CD4-positive, alpha-beta memory T cell (primary cell): ENCODE measurements at regions not wholly inside any gene's neighbourhood (a gene's known extent, or its start where the extent isn't known, plus 50 kb on each side); places are given as distances from the start of the nearest gene placed in this dataset.

Experiments used
- CTCF ChIA-PET: fragments of 350-600 bp; sonication (Branson Sonifier 250); formaldehyde crosslinking; loops from one replicate; lab custom pipeline; 2021; ENCODE audit warnings: inconsistent platforms; ENCODE audit not compliant: partially characterized antibody; lab: Charles Lee
- POLR2A ChIA-PET: fragments of 350-600 bp; sonication (Branson Sonifier 250); formaldehyde crosslinking; loops from one replicate; lab custom pipeline; 2021; ENCODE audit not compliant: partially characterized antibody; lab: Charles Lee
- DNase-seq, 5 donors: peaks; one replicate each; pipeline versions ENCODE4 v3.0.0 to v3.0.0-alpha.2; 2020 to 2022; ENCODE audit warnings: mixed read lengths in 1 of 5
- H3K27ac ChIP-seq: one replicate; pipeline ENCODE4 v1.7.0; 2013; ENCODE audit warnings: low read depth, low read length
- H3K27me3 ChIP-seq: 2 replicates; pipeline ENCODE4 v1.7.0; 2013; ENCODE audit warnings: mild to moderate bottlenecking, low read length, moderate library complexity; ENCODE audit not compliant: insufficient read depth
- H3K36me3 ChIP-seq: 2 replicates; pipeline ENCODE4 v1.7.0; 2013; ENCODE audit warnings: mild to moderate bottlenecking, low read length, moderate library complexity; ENCODE audit not compliant: insufficient read depth
- H3K4me1 ChIP-seq: 2 replicates; pipeline ENCODE4 v1.7.0; 2013; ENCODE audit warnings: mild to moderate bottlenecking, low read length, moderate library complexity; ENCODE audit not compliant: insufficient read depth
- H3K4me3 ChIP-seq, 2 donors: one replicate each; pipeline ENCODE4 v1.7.0; 2013; ENCODE audit warnings: low read length in 2 of 2, mild to moderate bottlenecking in 1 of 2
- H3K9me3 ChIP-seq, 2 donors: one replicate each; pipeline ENCODE4 v1.7.0; 2013; ENCODE audit warnings: low read length in 2 of 2, control low read depth in 1 of 2; ENCODE audit not compliant: control insufficient read depth in 1 of 2
- H3K27ac Mint-ChIP-seq, 7 donors: one replicate each; pipeline ENCODE4 v1.8.0; 2020 to 2021; ENCODE audit warnings: mixed read lengths in 7 of 7, mild to moderate bottlenecking in 6 of 7, inconsistent platforms in 3 of 7, moderate library complexity in 3 of 7
- H3K27me3 Mint-ChIP-seq, 2 donors: one replicate each; pipeline ENCODE4 v1.8.0; 2020 to 2021; ENCODE audit warnings: mixed read lengths in 2 of 2
- H3K36me3 Mint-ChIP-seq, 2 donors: one replicate each; pipeline ENCODE4 v1.8.0; 2020 to 2021; ENCODE audit warnings: mixed read lengths in 2 of 2, inconsistent platforms in 1 of 2, mild to moderate bottlenecking in 1 of 2
- H3K4me1 Mint-ChIP-seq, 4 donors: one replicate each; pipeline ENCODE4 v1.8.0; 2020 to 2021; ENCODE audit warnings: mixed read lengths in 4 of 4, mild to moderate bottlenecking in 1 of 4
- H3K4me3 Mint-ChIP-seq, 8 donors: one replicate each; pipeline ENCODE4 v1.8.0; 2020 to 2021; ENCODE audit warnings: mixed read lengths in 8 of 8, mild to moderate bottlenecking in 7 of 8, moderate library complexity in 6 of 8, inconsistent platforms in 3 of 8
- H3K9me3 Mint-ChIP-seq, 8 donors: one replicate each; pipeline ENCODE4 v1.8.0; 2020 to 2021; ENCODE audit warnings: mixed read lengths in 8 of 8, mild to moderate bottlenecking in 5 of 8, inconsistent platforms in 3 of 8, moderate library complexity in 1 of 8
- intact Hi-C: fragments of 100-400 bp; cut with micrococcal nuclease; formaldehyde crosslinking; loops from one replicate; pipeline ENCODE4 v1.15.1; 2023

DNA sequence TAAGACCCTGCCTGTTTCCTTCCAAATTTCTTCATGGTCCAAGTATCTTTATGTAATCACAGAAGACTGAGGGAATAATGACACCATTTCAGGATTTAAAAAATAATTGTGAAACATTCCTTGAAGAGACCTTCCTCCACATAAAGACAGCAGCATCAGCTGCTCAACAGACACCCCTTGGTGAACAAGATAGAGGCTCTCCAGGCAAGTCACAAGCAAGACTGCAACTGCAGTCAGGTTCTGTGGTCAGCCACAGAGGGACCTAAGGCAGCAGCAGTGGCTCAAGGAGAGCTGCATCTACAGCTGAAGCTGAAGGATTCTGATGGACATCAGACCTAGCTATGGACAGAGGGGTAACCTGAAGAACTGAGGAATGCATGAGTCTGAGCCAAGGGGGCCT, 97.2 kb upstream of the C3orf80 start:
- CTCF ChIA-PET: interaction anchor here (1.1 kb wide), 1 partner anchor 9 kb away, joined by 4 read pairs; no protein-coding TSS in a partner anchor
- H3K36me3 Mint-ChIP-seq: no peaks in the 10 kb centered on the region
- H3K9me3 ChIP-seq: no peaks in the 10 kb centered on the region
- DNase-seq: no peak
- peaks cover 0 to 2% (median 0%) of the 10 kb centered on the region in 4 donors for H3K4me1 Mint-ChIP-seq
- intact Hi-C loops: no loop called here
- no peak overlapping the region for H3K4me3 Mint-ChIP-seq
- H3K27me3 Mint-ChIP-seq: peaks cover 0 to 2% of the 10 kb centered on the region in 2 donors
- no peaks in the 10 kb centered on the region for H3K36me3 ChIP-seq
- POLR2A ChIA-PET: no interaction called here
- H3K27ac Mint-ChIP-seq: no peak overlapping the region
- H3K9me3 Mint-ChIP-seq: no peaks in the 10 kb centered on the region
- H3K27ac ChIP-seq: no peak overlapping the region
- no peak overlapping the region for H3K4me3 ChIP-seq
- H3K4me1 ChIP-seq: no peaks in the 10 kb centered on the region
- H3K27me3 ChIP-seq: no peaks in the 10 kb centered on the region

- no peaks in the 10 kb centered on the region for H3K36me3 Mint-ChIP-seq
- no peak overlapping the region for H3K27ac ChIP-seq
- H3K9me3 Mint-ChIP-seq: no peaks in the 10 kb centered on the region
- H3K36me3 ChIP-seq: no peaks in the 10 kb centered on the region
- ChIA-PET CTCF (interaction anchor here (1.1 kb wide), 1 partner anchor 8 kb away, joined by 4 read pairs; no protein-coding TSS in a partner anchor), POLR2A (no interaction called here)
- H3K27me3 ChIP-seq: no peaks in the 10 kb centered on the region
- DNase-seq: no peak
- H3K27me3 Mint-ChIP-seq: peaks cover 0 to 2% of the 10 kb centered on the region in 2 donors
- H3K4me1 Mint-ChIP-seq: peaks cover 0 to 2% (median 0%) of the 10 kb centered on the region in 4 donors
- H3K4me1 ChIP-seq: no peaks in the 10 kb centered on the region
- H3K9me3 ChIP-seq: no peaks in the 10 kb centered on the region
- intact Hi-C loops: no loop called here
- H3K4me3 ChIP-seq: no peak overlapping the region
- no peak overlapping the region for H3K27ac Mint-ChIP-seq
- H3K4me3 Mint-ChIP-seq: no peak overlapping the region
Observed at GRCh38 chr3:160129459-160130061, 95.7 kb upstream of the C3orf80 start.

- CTCF ChIA-PET: no interaction called here
- DNase-seq: no peak
- Histone ChIP-seq H3K27ac (no peak overlapping the region), H3K36me3 (no peaks in the 10 kb centered on the region), H3K4me1 (no peaks in the 10 kb centered on the region), H3K27me3 (no peaks in the 10 kb centered on the region), H3K4me3 (no peak overlapping the region), H3K9me3 (no peaks in the 10 kb centered on the region)
- POLR2A ChIA-PET: no interaction called here
- Mint-ChIP-seq H3K4me1 (peaks cover 0 to 2% (median 0%) of the 10 kb centered on the region in 4 donors), H3K36me3 (no peaks in the 10 kb centered on the region), H3K4me3 (no peak overlapping the region), H3K27ac (no peak overlapping the region), H3K27me3 (peaks cover 0 to 2% of the 10 kb centered on the region in 2 donors), H3K9me3 (no peaks in the 10 kb centered on the region)
- intact Hi-C loops: no loop called here
Observed at GRCh38 chr3:160130071-160130470, 95.2 kb upstream of the C3orf80 start.

- Mint-ChIP-seq H3K27ac (no peak overlapping the region), H3K9me3 (no peaks in the 10 kb centered on the region), H3K27me3 (peaks cover 0 to 2% of the 10 kb centered on the region in 2 donors), H3K4me3 (no peak overlapping the region), H3K4me1 (peaks cover 0 to 2% (median 0%) of the 10 kb centered on the region in 4 donors), H3K36me3 (no peaks in the 10 kb centered on the region)
- Histone ChIP-seq H3K4me1 (no peaks in the 10 kb centered on the region), H3K27me3 (no peaks in the 10 kb centered on the region), H3K27ac (no peak overlapping the region), H3K36me3 (no peaks in the 10 kb centered on the region), H3K9me3 (no peaks in the 10 kb centered on the region), H3K4me3 (no peak overlapping the region)
- ChIA-PET CTCF (no interaction called here), POLR2A (no interaction called here)
- no peak for DNase-seq
- intact Hi-C loops: no loop called here
Observed at GRCh38 chr3:160130950-160131349, 94.3 kb upstream of the C3orf80 start.

GRCh38 chr3:160132226-160132625, 93.0 kb upstream of the C3orf80 start:
- Histone ChIP-seq H3K27ac (no peak overlapping the region), H3K4me3 (no peak overlapping the region), H3K36me3 (no peaks in the 10 kb centered on the region), H3K27me3 (no peaks in the 10 kb centered on the region), H3K9me3 (no peaks in the 10 kb centered on the region), H3K4me1 (no peaks in the 10 kb centered on the region)
- ChIA-PET CTCF (no interaction called here), POLR2A (no interaction called here)
- Mint-ChIP-seq H3K36me3 (no peaks in the 10 kb centered on the region), H3K27ac (no peak overlapping the region), H3K4me1 (peaks cover 0 to 2% (median 0%) of the 10 kb centered on the region in 4 donors), H3K9me3 (no peaks in the 10 kb centered on the region), H3K4me3 (no peak overlapping the region), H3K27me3 (peaks cover 0 to 2% of the 10 kb centered on the region in 2 donors)
- no peak for DNase-seq
- intact Hi-C loops: no loop called here

DNA sequence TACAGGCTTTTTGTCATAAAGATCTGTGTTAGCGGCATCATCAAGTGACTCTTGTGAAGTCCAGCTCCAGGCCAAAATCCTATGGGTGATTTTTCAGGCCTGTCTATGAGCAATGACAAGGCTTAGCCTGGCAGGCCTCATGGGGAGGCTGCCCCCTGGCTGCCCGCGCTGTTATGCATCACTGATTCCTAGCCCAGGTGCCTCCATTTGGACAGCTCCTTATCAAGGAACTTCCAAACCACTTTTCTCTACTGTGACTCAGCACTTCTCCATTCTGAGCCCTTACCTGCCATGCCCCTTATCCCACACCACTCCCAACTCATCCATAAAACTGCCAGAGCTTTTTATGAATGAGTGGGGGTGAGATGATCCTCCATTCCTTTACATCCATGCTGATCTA, 91.5 kb upstream of the C3orf80 start:
- no peak for DNase-seq
- Histone ChIP-seq H3K27me3 (no peaks in the 10 kb centered on the region), H3K27ac (no peak overlapping the region), H3K4me1 (no peaks in the 10 kb centered on the region), H3K36me3 (no peaks in the 10 kb centered on the region), H3K9me3 (no peaks in the 10 kb centered on the region), H3K4me3 (no peak overlapping the region)
- Mint-ChIP-seq H3K27me3 (no peaks in the 10 kb centered on the region), H3K27ac (no peak overlapping the region), H3K36me3 (no peaks in the 10 kb centered on the region), H3K9me3 (peaks cover 0 to 1% (median 0%) of the 10 kb centered on the region in 8 donors), H3K4me3 (no peak overlapping the region), H3K4me1 (peaks cover 0 to 2% (median 0%) of the 10 kb centered on the region in 4 donors)
- intact Hi-C loops: no loop called here
- ChIA-PET CTCF (interaction anchor here (0.7 kb wide), 1 partner anchor 145 kb away, joined by 3 read pairs; the partner anchor contains the start of gene IL12A), POLR2A (no interaction called here)

- intact Hi-C loops: no loop called here
- Histone ChIP-seq H3K4me3 (no peak overlapping the region), H3K9me3 (no peaks in the 10 kb centered on the region), H3K27me3 (no peaks in the 10 kb centered on the region), H3K4me1 (no peaks in the 10 kb centered on the region), H3K36me3 (no peaks in the 10 kb centered on the region), H3K27ac (no peak overlapping the region)
- peaks cover 0 to under 1% (median 0%) of the 10 kb centered on the region in 4 donors for H3K4me1 Mint-ChIP-seq
- no peak overlapping the region for H3K4me3 Mint-ChIP-seq
- ChIA-PET CTCF (interaction anchor here (0.7 kb wide), 1 partner anchor 146 kb away, joined by 3 read pairs; the partner anchor contains the start of gene IL12A), POLR2A (no interaction called here)
- DNase-seq: no peak
- H3K27ac Mint-ChIP-seq: no peak overlapping the region
- H3K27me3 Mint-ChIP-seq: no peaks in the 10 kb centered on the region
- no peaks in the 10 kb centered on the region for H3K36me3 Mint-ChIP-seq
- peaks cover 0 to 1% (median 0%) of the 10 kb centered on the region in 8 donors for H3K9me3 Mint-ChIP-seq
Observed at GRCh38 chr3:160134454-160134853, 90.8 kb upstream of the C3orf80 start.
